Tibial nerve (tissue), 4 donors: ENCODE measurements at regions not wholly inside any gene's neighbourhood (a gene's known extent, or its start where the extent isn't known, plus 50 kb on each side); places are given as distances from the start of the nearest gene placed in this dataset.

ENCODE experiments used
- DNase-seq, 2 donors: peaks; one replicate each; pipeline ENCODE4 v3.0.0-alpha.2; 2019; ENCODE audit warnings: low spot score in 2 of 2
- H3K27ac ChIP-seq, 4 donors: fragments of 200-600 bp; sonication (generic) in 3 of 4; one replicate each; pipeline ENCODE4 v1.5.1; 2017 to 2019; ENCODE audit warnings: mild to moderate bottlenecking in 1 of 4
- H3K27me3 ChIP-seq, 2 donors: fragments of 200-600 bp; sonication (generic) in 1 of 2; one replicate each; pipeline versions ENCODE4 v1.5.1 to v1.6.0; 2017 to 2019
- H3K36me3 ChIP-seq, 3 donors: fragments of 200-600 bp; sonication (generic); one replicate each; pipeline ENCODE4 v1.5.1; 2018 to 2019
- H3K4me1 ChIP-seq, 4 donors: fragments of 200-600 bp; sonication (generic) in 3 of 4; one replicate each; pipeline ENCODE4 v1.5.1; 2017 to 2019
- H3K4me3 ChIP-seq, 4 donors: fragments of 200-600 bp; sonication (generic) in 3 of 4; one replicate each; pipeline ENCODE4 v1.5.1; 2017 to 2019; ENCODE audit warnings: mild to moderate bottlenecking in 1 of 4, moderate library complexity in 1 of 4
- H3K9me3 ChIP-seq, 4 donors: fragments of 200-600 bp; sonication (generic) in 3 of 4; one replicate each; pipeline ENCODE4 v1.5.1; 2017 to 2019
- CTCF ChIP-seq, 5 experiments: fragments of 200-600 bp in 3 of 5; fragments of 450-650 bp in 2 of 5; sonication (generic) in 3 of 5; IDR thresholded peaks; one replicate each; pipeline ENCODE4 v1.5.1; 2016 to 2019; ENCODE audit warnings: antibody characterized with exemption in 5 of 5, mild to moderate bottlenecking in 3 of 5, moderate library complexity in 2 of 5
- EP300 ChIP-seq, 2 donors: sonication (generic); formaldehyde crosslinking; IDR thresholded peaks; one replicate each; pipeline ENCODE4 v1.6.1; 2017; ENCODE audit warnings: antibody characterized with exemption in 2 of 2, mild to moderate bottlenecking in 1 of 2
- POLR2A ChIP-seq, 2 donors: fragments of 450-650 bp; IDR thresholded peaks; one replicate each; pipeline ENCODE4 v1.6.1; 2017; ENCODE audit warnings: antibody characterized with exemption in 2 of 2, mild to moderate bottlenecking in 2 of 2, moderate library complexity in 2 of 2
- WGBS, 2 donors: methylation state at CpG; one replicate each; pipeline ENCODE4 v1.1.5; 2018; 5-methylcytosine and 5-hydroxymethylcytosine counted together

GRCh38 chr5:171657473-171657872 lies 128.1 kb upstream of the SMIM23 start:
- H3K36me3 ChIP-seq, result no peaks in the 10 kb centered on the region
- 58 to 76% methylated on average over 2 of the region's 2 CpGs for WGBS, 2 donors
- no peak for TF ChIP-seq POLR2A (IDR thresholded peaks at IDR 0.05)
- no peak for TF ChIP-seq CTCF (IDR thresholded peaks at IDR 0.05)
- TF ChIP-seq EP300 (IDR thresholded peaks at IDR 0.05), result no peak
- no peaks in the 10 kb centered on the region for H3K9me3 ChIP-seq
- DNase-seq, result no peak
- H3K27ac ChIP-seq, result no peak overlapping the region
- H3K4me1 ChIP-seq, result peaks cover 0 to 6% (median 0%) of the 10 kb centered on the region in 4 donors
- H3K27me3 ChIP-seq, result no peaks in the 10 kb centered on the region
- H3K4me3 ChIP-seq, result no peak overlapping the region

GRCh38 chr5:171659896-171660295 lies 125.7 kb upstream of the SMIM23 start:
- WGBS, 2 donors, result 71 to 73% methylated on average over 5 of the region's 5 CpGs
- no peaks in the 10 kb centered on the region for H3K27me3 ChIP-seq
- no peaks in the 10 kb centered on the region for H3K9me3 ChIP-seq
- peaks cover 0 to 6% (median 0%) of the 10 kb centered on the region in 4 donors for H3K4me1 ChIP-seq
- H3K27ac ChIP-seq, result no peak overlapping the region
- no peak overlapping the region for H3K4me3 ChIP-seq
- H3K36me3 ChIP-seq, result no peaks in the 10 kb centered on the region
- TF ChIP-seq CTCF (IDR thresholded peaks at IDR 0.05) (no peak), POLR2A (IDR thresholded peaks at IDR 0.05) (no peak), EP300 (IDR thresholded peaks at IDR 0.05) (no peak)
- DNase-seq, result no peak

GRCh38 chr5:171660434-171660833 lies 125.2 kb upstream of the SMIM23 start:
- TF ChIP-seq POLR2A (IDR thresholded peaks at IDR 0.05) (no peak), CTCF (IDR thresholded peaks at IDR 0.05) (no peak), EP300 (IDR thresholded peaks at IDR 0.05) (no peak)
- Histone ChIP-seq H3K27ac (no peak overlapping the region), H3K27me3 (no peaks in the 10 kb centered on the region), H3K4me1 (peaks cover 0 to 6% (median 0%) of the 10 kb centered on the region in 4 donors), H3K9me3 (no peaks in the 10 kb centered on the region), H3K4me3 (no peak overlapping the region), H3K36me3 (no peaks in the 10 kb centered on the region)
- WGBS, 2 donors, result 65 to 69% methylated on average over 9 of the region's 9 CpGs
- no peak for DNase-seq

GRCh38 chr5:171661143-171661542 lies 124.5 kb upstream of the SMIM23 start:
- H3K27me3 ChIP-seq, result no peaks in the 10 kb centered on the region
- no peak overlapping the region for H3K27ac ChIP-seq
- peaks cover 0 to 6% (median 0%) of the 10 kb centered on the region in 4 donors for H3K4me1 ChIP-seq
- no peaks in the 10 kb centered on the region for H3K9me3 ChIP-seq
- H3K4me3 ChIP-seq, result no peak overlapping the region
- WGBS, 2 donors, result 33 to 35% methylated on average over 2 of the region's 2 CpGs
- H3K36me3 ChIP-seq, result no peaks in the 10 kb centered on the region
- DNase-seq, result no peak
- TF ChIP-seq EP300 (IDR thresholded peaks at IDR 0.05) (no peak), POLR2A (IDR thresholded peaks at IDR 0.05) (no peak), CTCF (IDR thresholded peaks at IDR 0.05) (no peak)

GRCh38 chr5:171663311-171664085 lies 122.1 kb upstream of the SMIM23 start:
- Histone ChIP-seq H3K27me3 (no peaks in the 10 kb centered on the region), H3K27ac (no peak overlapping the region), H3K4me1 (peaks cover 0 to 15% (median 0%) of the 10 kb centered on the region in 4 donors), H3K9me3 (no peaks in the 10 kb centered on the region), H3K4me3 (no peak overlapping the region), H3K36me3 (no peaks in the 10 kb centered on the region)
- WGBS, 2 donors, result 90 to 92% methylated on average over 9 of the region's 9 CpGs
- DNase-seq, result no peak
- TF ChIP-seq CTCF (IDR thresholded peaks at IDR 0.05), result no peak
- no peak for TF ChIP-seq EP300 (IDR thresholded peaks at IDR 0.05)
- no peak for TF ChIP-seq POLR2A (IDR thresholded peaks at IDR 0.05)
